SK-N-SH (cell line): ENCODE measurements at regions not wholly inside any gene's neighbourhood (a gene's known extent, or its start where the extent isn't known, plus 50 kb on each side); places are given as distances from the start of the nearest gene placed in this dataset.

Experiments
- CTCF ChIA-PET: fragments of 300-600, 350-600 bp; formaldehyde crosslinking; extraction: SDS; loops from one replicate; lab custom pipeline; 2021; lab: Yijun Ruan, JAX
- POLR2A ChIA-PET: fragments of 350-600 bp; sonication (Branson Sonifier 250); formaldehyde crosslinking; extraction: SDS; loops from one replicate; lab custom pipeline; 2020; ENCODE audit warnings: antibody characterized with exemption, inconsistent platforms; lab: Yijun Ruan, JAX
- DNase-seq: peaks from one replicate; pipeline ENCODE4 v3.0.0; 2012
- H2AFZ ChIP-seq: fragments of 200-600 bp; sonication (generic); 2 replicates; pipeline ENCODE4 v1.8.1; 2016; ENCODE audit warnings: antibody characterized with exemption, mild to moderate bottlenecking, low read depth
- H3F3A ChIP-seq: fragments of 200-600 bp; sonication (generic); replicated peaks from 2 replicates; pipeline ENCODE3; 2016; ENCODE audit warnings: antibody characterized with exemption, mild to moderate bottlenecking; ENCODE audit not compliant: insufficient read depth
- H3K27ac ChIP-seq, 2 experiments: fragments of 200-500 bp in 1 of 2; fragments of 200-600 bp in 1 of 2; sonication (Bioruptor generic) in 1 of 2; sonication (generic), shearing (Covaris generic) in 1 of 2; 2 replicates each; pipeline versions ENCODE4 v1.5.1 to v1.6.1; 2014 to 2016; ENCODE audit warnings: low read depth in 2 of 2, inconsistent platforms in 1 of 2, low read length in 1 of 2, mild to moderate bottlenecking in 1 of 2, mixed read lengths in 1 of 2
- H3K27me3 ChIP-seq: fragments of 200-600 bp; sonication (generic), shearing (Covaris generic); 2 replicates; pipeline ENCODE4 v1.6.1; 2016; ENCODE audit warnings: mixed run types; ENCODE audit not compliant: insufficient read depth
- H3K36me3 ChIP-seq, 2 experiments: fragments of 200-500 bp in 1 of 2; fragments of 200-600 bp in 1 of 2; sonication (Bioruptor generic) in 1 of 2; sonication (generic) in 1 of 2; replicated peaks in 1 of 2; 2 replicates each; pipeline versions ENCODE3 to v1.5.1; 2014 to 2016; ENCODE audit warnings: low read length in 1 of 2, mild to moderate bottlenecking in 1 of 2; ENCODE audit not compliant: insufficient read depth in 2 of 2, control insufficient read depth in 1 of 2
- H3K4me1 ChIP-seq, 2 experiments: fragments of 200-500 bp in 1 of 2; fragments of 200-600 bp in 1 of 2; sonication (Bioruptor generic) in 1 of 2; sonication (generic), shearing (Covaris generic) in 1 of 2; 2 replicates each; pipeline versions ENCODE4 v1.5.1 to v1.6.1; 2014 to 2016; ENCODE audit warnings: low read depth in 1 of 2, low read length in 1 of 2, mixed run types in 1 of 2; ENCODE audit not compliant: insufficient read depth in 2 of 2, control insufficient read depth in 1 of 2
- H3K4me2 ChIP-seq: fragments of 200-600 bp; sonication (generic), shearing (Covaris generic); 2 replicates; pipeline ENCODE4 v1.6.1; 2017; ENCODE audit warnings: mixed run types
- H3K4me3 ChIP-seq, 2 experiments: fragments of 200-500 bp in 1 of 2; fragments of 200-600 bp in 1 of 2; sonication (Bioruptor generic) in 1 of 2; sonication (generic), shearing (Covaris generic) in 1 of 2; 2 replicates each; pipeline versions ENCODE4 v1.5.1 to v1.8.1; 2014 to 2016; ENCODE audit warnings: low read depth in 2 of 2, inconsistent platforms in 1 of 2, low read length in 1 of 2, mild to moderate bottlenecking in 1 of 2, mixed read lengths in 1 of 2, moderate library complexity in 1 of 2
- H3K79me2 ChIP-seq: fragments of 200-600 bp; sonication (generic); 2 replicates; pipeline ENCODE4 v1.8.1; 2017; ENCODE audit warnings: mild to moderate bottlenecking; ENCODE audit not compliant: insufficient read depth
- H3K9ac ChIP-seq: fragments of 200-600 bp; sonication (generic); 2 replicates; pipeline ENCODE4 v1.6.1; 2017; ENCODE audit warnings: mixed run types
- H3K9me2 ChIP-seq: fragments of 200-600 bp; sonication (generic); 2 replicates; pipeline ENCODE4 v1.6.1; 2017; ENCODE audit warnings: mixed run types
- H3K9me3 ChIP-seq: fragments of 200-600 bp; sonication (generic); 2 replicates; pipeline ENCODE4 v1.6.1; 2017; ENCODE audit warnings: mixed run types, mild to moderate bottlenecking, moderate library complexity
- H4K20me1 ChIP-seq: fragments of 200-600 bp; sonication (generic); 2 replicates; pipeline ENCODE4 v1.6.1; 2017; ENCODE audit warnings: mild to moderate bottlenecking, mixed run types; ENCODE audit not compliant: insufficient read depth
- CHD2 ChIP-seq: fragments of 150-350 bp; IDR thresholded peaks from 2 replicates; pipeline ENCODE4 v1.6.1; 2018; ENCODE audit warnings: low read length; ENCODE audit not compliant: partially characterized antibody
- ELF1 ChIP-seq: IDR thresholded peaks from 2 replicates; pipeline ENCODE4 v1.4.0; 2012
- FOSL2 ChIP-seq: IDR thresholded peaks from 2 replicates; pipeline ENCODE4 v1.4.0; 2012; ENCODE audit warnings: low read depth, mild to moderate bottlenecking, moderate library complexity, borderline replicate concordance
- FOXJ3 ChIP-seq: sonication (generic); formaldehyde crosslinking; IDR thresholded peaks from 2 replicates; pipeline ENCODE4 v1.5.1; 2020; ENCODE audit warnings: mild to moderate bottlenecking, missing genetic modification reagents
- JUND ChIP-seq: IDR thresholded peaks from 2 replicates; pipeline ENCODE4 v1.4.0; 2012
- NFIC ChIP-seq: IDR thresholded peaks from 2 replicates; pipeline ENCODE4 v1.4.0; 2012; ENCODE audit warnings: borderline replicate concordance
- POLR2AphosphoS5 ChIP-seq: IDR thresholded peaks from 2 replicates; pipeline ENCODE4 v1.6.1; 2012; ENCODE audit warnings: low read depth, low read length
- RAD21 ChIP-seq: IDR thresholded peaks from 2 replicates; pipeline ENCODE4 v1.6.1; 2012; ENCODE audit warnings: mild to moderate bottlenecking, low read length
- RXRA ChIP-seq: IDR thresholded peaks from 2 replicates; pipeline ENCODE4 v1.4.0; 2012; ENCODE audit warnings: low read depth, mild to moderate bottlenecking, borderline replicate concordance
- SIN3A ChIP-seq: IDR thresholded peaks from 2 replicates; pipeline ENCODE4 v1.6.1; 2012; ENCODE audit warnings: low read depth, mild to moderate bottlenecking, low read length, moderate library complexity, borderline replicate concordance
- SMC3 ChIP-seq: IDR thresholded peaks from 2 replicates; pipeline ENCODE4 v1.6.1; 2012; ENCODE audit warnings: low read depth, low read length, improper control_type of control experiment
- TCF12 ChIP-seq: IDR thresholded peaks from 2 replicates; pipeline ENCODE4 v1.4.0; 2012
- TEAD4 ChIP-seq: IDR thresholded peaks from 2 replicates; pipeline ENCODE4 v1.4.0; 2012; ENCODE audit warnings: mild to moderate bottlenecking, borderline replicate concordance; ENCODE audit not compliant: insufficient read depth
- WGBS: methylation state at CpG from one replicate; pipeline ENCODE4 v1.1.6; 2017; ENCODE audit warnings: low lambda C conversion rate; 5-methylcytosine and 5-hydroxymethylcytosine counted together
- TF ChIP-seq, protein P1 (sequence below): IDR thresholded peaks from 2 replicates; pipeline ENCODE4 v1.4.0; 2012; ENCODE audit warnings: low read depth
- TF ChIP-seq, protein P2 (sequence below): IDR thresholded peaks from 2 replicates; pipeline ENCODE4; 2012

DNA sequence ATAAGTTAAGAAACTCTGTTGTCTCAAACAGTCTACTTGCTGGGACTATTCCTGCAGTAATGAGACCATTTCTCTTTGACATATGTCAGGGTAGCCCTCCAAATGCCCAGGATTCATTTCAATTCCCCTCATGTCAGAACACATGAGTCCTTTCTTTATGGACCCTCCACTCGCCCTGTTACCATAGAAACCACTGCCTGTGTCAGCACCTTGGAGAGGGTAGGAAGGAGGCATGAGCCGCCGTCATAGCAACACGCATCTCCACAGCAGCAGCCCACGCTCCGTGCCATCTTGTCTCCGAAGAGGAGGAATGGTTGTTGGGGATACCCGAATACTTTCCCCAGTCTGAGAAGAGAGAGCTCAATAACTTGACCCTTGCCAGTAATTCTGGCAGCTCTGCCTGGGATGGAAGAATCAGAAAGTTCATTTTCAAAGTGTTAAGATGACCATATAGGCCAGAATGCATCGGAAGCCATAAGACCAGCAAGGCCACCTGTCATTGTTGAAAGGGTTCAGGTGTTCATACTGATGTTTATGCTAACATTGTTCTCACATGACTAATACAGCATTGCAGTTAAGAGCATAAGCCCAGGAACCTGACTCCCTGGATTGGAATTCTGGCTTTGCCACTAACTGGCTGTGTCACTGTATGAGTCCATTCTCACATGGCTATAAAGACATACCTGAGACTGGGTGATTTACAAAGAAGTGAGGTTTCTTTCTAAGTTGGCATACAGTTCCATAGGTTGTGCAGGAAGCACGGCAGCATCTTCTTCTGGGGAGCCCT, 141.3 kb downstream of the ABCC12 start (continued):
- TF ChIP-seq TCF12 (peak; percentile 7; the same call in 1 of the 2 replicates), RXRA (no peak)

DNA sequence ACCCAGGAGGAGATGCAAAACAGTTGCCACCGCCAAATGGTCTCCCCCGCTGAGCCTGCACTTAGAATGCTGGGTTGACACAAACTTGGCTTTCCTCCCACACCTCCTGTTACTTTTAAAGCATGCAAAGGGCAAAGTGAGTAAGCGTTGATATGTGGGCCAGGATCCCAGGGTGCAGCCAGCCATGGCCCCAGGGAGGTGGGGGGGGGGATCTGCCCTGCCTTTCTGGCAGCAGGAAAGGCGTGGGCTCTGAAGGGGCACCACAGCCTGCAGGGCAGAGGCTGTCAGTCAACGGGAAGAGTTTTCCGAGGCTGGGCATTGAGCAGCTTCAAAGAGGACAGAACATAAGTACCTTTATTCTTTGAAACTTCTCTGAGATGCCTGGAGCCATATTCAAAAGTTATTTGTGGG, 142.3 kb downstream of the ABCC12 start:
- no peak for TF ChIP-seq FOXJ3 (CRISPR knock-in tag)
- no peak for TF ChIP-seq CHD2
- TF ChIP-seq SMC3, result no peak
- no peak for TF ChIP-seq SIN3A
- TF ChIP-seq, protein P1, sequence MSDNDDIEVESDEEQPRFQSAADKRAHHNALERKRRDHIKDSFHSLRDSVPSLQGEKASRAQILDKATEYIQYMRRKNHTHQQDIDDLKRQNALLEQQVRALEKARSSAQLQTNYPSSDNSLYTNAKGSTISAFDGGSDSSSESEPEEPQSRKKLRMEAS, result no peak
- TF ChIP-seq JUND, result no peak
- TF ChIP-seq NFIC, result peak; percentile 42
- TF ChIP-seq RXRA, result no peak
- TF ChIP-seq ELF1, result no peak
- no peak for TF ChIP-seq POLR2AphosphoS5
- TF ChIP-seq TEAD4, result no peak
- no peak for TF ChIP-seq FOSL2
- TF ChIP-seq RAD21, result no peak
- TF ChIP-seq, protein P2, sequence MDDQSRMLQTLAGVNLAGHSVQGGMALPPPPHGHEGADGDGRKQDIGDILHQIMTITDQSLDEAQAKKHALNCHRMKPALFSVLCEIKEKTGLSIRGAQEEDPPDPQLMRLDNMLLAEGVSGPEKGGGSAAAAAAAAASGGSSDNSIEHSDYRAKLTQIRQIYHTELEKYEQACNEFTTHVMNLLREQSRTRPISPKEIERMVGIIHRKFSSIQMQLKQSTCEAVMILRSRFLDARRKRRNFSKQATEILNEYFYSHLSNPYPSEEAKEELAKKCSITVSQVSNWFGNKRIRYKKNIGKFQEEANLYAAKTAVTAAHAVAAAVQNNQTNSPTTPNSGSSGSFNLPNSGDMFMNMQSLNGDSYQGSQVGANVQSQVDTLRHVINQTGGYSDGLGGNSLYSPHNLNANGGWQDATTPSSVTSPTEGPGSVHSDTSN, result peak; percentile 11; the same call in 1 of the 2 replicates
- TF ChIP-seq TCF12, result peak; percentile 37; the same call in 1 of the 2 replicates
- TF ChIP-seq, all 33 proteins: peak for 3
- ChIA-PET CTCF (interaction anchor here (1.1 kb wide), 2 partner anchors 9 to 24 kb away, joined by 3 to 4 read pairs; no protein-coding TSS in a partner anchor), POLR2A (no interaction called here)
- Histone ChIP-seq H4K20me1 (no peaks in the 10 kb centered on the region), H3F3A (no peaks in the 10 kb centered on the region), H3K27ac (no peak overlapping the region), H3K79me2 (no peaks in the 10 kb centered on the region), H3K36me3 (no peaks in the 10 kb centered on the region), H3K9me2 (no peaks in the 10 kb centered on the region), H3K4me2 (no peak overlapping the region), H3K27me3 (no peaks in the 10 kb centered on the region), H3K9ac (no peak overlapping the region), H3K9me3 (no peaks in the 10 kb centered on the region), H3K4me1 (no peaks in the 10 kb centered on the region), H3K4me3 (no peak overlapping the region), H2AFZ (no peak overlapping the region)
- 33% methylated on average over 6 of the region's 6 CpGs for WGBS
- no peak for DNase-seq
